Motor neuron (in vitro differentiated cells): ENCODE measurements at regions not wholly inside any gene's neighbourhood (a gene's known extent, or its start where the extent isn't known, plus 50 kb on each side); places are given as distances from the start of the nearest gene placed in this dataset.
"Not testable (repeated sequence)": the region's sequence is repeated elsewhere in the genome, so short reads cannot be mapped to it uniquely, and the experiment has no call there.

Experiments used
- ATAC-seq, 8 experiments: fragments of 200-7000 bp; cut with Tn5 transposase; replicated peaks in 6 of 8; 2 replicates each; pipeline ENCODE4 v1.8.0; 2021; ENCODE audit warnings: mild to moderate bottlenecking in 8 of 8, moderate library complexity in 8 of 8
- H3K27ac ChIP-seq, 2 donors: fragments of 250-450 bp; sonication (Bioruptor Pico); 2 replicates each; pipeline ENCODE4 v1.9.0; 2021; ENCODE audit warnings: antibody characterized with exemption in 2 of 2, mild to moderate bottlenecking in 2 of 2, moderate library complexity in 1 of 2
- H3K4me1 ChIP-seq, 2 donors: fragments of 250-450 bp; sonication (Bioruptor Pico); replicated peaks in 1 of 2; 2 replicates each; pipeline ENCODE4 v1.6.1; 2021; ENCODE audit warnings: antibody characterized with exemption in 2 of 2, mild to moderate bottlenecking in 2 of 2, moderate library complexity in 1 of 2
- H3K4me3 ChIP-seq, 5 donors: fragments of 250-450 bp; sonication (Bioruptor Pico); 2 replicates each; pipeline ENCODE4 v1.9.0; 2021; ENCODE audit warnings: antibody characterized with exemption in 5 of 5, mild to moderate bottlenecking in 5 of 5, moderate library complexity in 4 of 5
- WGBS, 10 experiments: fragments of 450-650 bp; shearing (Covaris generic); methylation state at CpG; one replicate each; pipeline ENCODE4 v1.0.0; 2022; 5-methylcytosine and 5-hydroxymethylcytosine counted together
- in situ Hi-C, 9 experiments: fragments of 400-800 bp; cut with MboI; loops; one replicate each; pipeline ENCODE4 v1.15.0; 2021; ENCODE audit warnings: low sequenced_read_pairs in 9 of 9, low pct_unique_long_range_greater_than_20kb in 2 of 9; ENCODE audit not compliant: unreplicated experiment in 9 of 9

DNA sequence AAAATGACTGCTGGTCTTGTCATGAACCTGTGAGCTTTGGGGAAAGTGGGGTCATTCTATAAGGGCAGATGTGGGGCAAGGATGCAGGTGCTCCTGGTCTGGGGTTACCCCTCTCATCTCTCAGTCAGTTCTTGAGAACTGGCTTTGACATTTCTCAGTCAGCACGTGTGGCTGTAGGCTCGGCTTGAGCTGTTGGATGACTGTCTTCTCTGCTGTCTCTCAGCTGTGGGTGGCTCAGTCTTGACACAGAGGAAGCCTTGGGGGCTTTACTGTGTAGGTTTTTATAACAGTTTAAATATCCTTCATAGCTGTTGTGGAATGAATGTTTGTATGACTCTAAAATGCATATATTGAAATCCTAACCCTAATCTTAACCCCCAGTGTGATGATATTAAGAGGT, 296.4 kb upstream of the CELF4 start:
- in situ Hi-C loops = no loop called here
- WGBS, 10 experiments = 60 to 80% (median 70%) methylated on average over 1 to 2 of the region's 2 CpGs; no CpG with 5 or more reads in 6 of the 10 experiments
- Histone ChIP-seq H3K4me3 (no peak overlapping the region), H3K4me1 (no peaks in the 10 kb centered on the region), H3K27ac (no peak overlapping the region)
- ATAC-seq = no peak

- in situ Hi-C loops = no loop called here
- no peak for ATAC-seq
- 0 to 100% (median 80%) methylated on average over 1 to 3 of the region's 3 CpGs; no CpG with 5 or more reads in 1 of the 10 experiments for WGBS, 10 experiments
These were observed 288.8 kb upstream of the CELF4 start for GRCh38 chr18:37854396-37854795.

DNA sequence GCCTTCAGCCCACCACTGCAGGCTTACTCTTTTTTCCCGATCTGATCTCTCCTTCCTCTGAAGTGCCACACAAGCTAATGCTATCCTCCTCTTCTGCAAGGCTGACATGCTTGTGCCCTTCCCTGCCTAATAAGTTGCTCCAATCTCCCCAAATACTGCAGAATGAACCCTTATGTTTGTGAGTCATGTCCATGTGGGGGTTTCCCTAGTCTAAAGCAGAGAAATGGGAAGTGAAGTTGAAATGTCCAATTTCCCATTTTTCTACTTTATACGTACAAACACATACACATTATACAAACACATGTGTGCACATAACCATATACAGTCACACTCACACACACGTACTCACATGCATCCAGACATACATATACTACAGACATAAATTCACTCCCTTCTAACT, 288.1 kb upstream of the CELF4 start:
- in situ Hi-C loops = no loop called here
- peak in 2 of 8 experiments; percentile 15 to 69 for ATAC-seq
- Histone ChIP-seq H3K4me3 (no peak overlapping the region), H3K4me1 (no peaks in the 10 kb centered on the region), H3K27ac (no peak overlapping the region)
- 0 to 100% (median 58%) methylated on average over 1 to 3 of the region's 3 CpGs for WGBS, 10 experiments

More at GRCh38 chr18:37854396-37854795, 288.8 kb upstream of the CELF4 start:
- H3K27ac ChIP-seq = no peak overlapping the region
- H3K4me1 ChIP-seq = no peaks in the 10 kb centered on the region
- H3K4me3 ChIP-seq = no peak overlapping the region

DNA sequence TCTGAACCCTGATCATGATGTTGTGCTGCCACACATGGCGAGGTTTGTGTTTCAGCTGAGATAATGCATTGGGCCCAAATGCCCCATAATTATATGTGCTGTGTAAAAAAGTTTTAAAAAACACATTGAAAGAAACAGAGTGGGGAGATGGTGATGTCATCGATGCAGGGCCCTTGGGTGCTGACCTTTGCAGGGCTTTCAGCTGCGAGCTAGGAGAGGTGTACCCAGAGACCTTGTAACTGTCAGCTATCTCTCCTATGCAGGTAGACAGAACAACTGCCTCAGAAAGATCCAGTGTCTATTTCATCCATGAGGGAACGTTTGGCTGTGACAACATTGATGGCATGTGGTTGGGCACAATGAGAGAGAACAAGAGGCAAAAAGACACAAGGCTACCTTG, 286.9 kb upstream of the CELF4 start:
- Histone ChIP-seq H3K27ac (no peak overlapping the region), H3K4me3 (no peak overlapping the region), H3K4me1 (no peaks in the 10 kb centered on the region)
- 0 to 100% (median 83%) methylated on average over 1 to 4 of the region's 4 CpGs; no CpG with 5 or more reads in 3 of the 10 experiments for WGBS, 10 experiments
- no peak for ATAC-seq
- in situ Hi-C loops = no loop called here

- 0 to 100% (median 90%) methylated on average over 1 to 3 of the region's 3 CpGs; no CpG with 5 or more reads in 3 of the 10 experiments for WGBS, 10 experiments
- in situ Hi-C loops = no loop called here
- Histone ChIP-seq H3K27ac (no peak overlapping the region), H3K4me3 (no peak overlapping the region), H3K4me1 (peaks cover 6 to 7% of the 10 kb centered on the region in 2 donors)
- ATAC-seq = no peak
These were observed 281.9 kb upstream of the CELF4 start for GRCh38 chr18:37847544-37847943.

- 0 to 100% (median 47%) methylated on average over 1 to 3 of the region's 3 CpGs; no CpG with 5 or more reads in 3 of the 10 experiments for WGBS, 10 experiments
- Histone ChIP-seq H3K4me3 (no peak overlapping the region), H3K27ac (no peak overlapping the region), H3K4me1 (peaks cover 6 to 7% of the 10 kb centered on the region in 2 donors)
- in situ Hi-C loops = no loop called here
- ATAC-seq = no peak
These were observed 281.4 kb upstream of the CELF4 start for GRCh38 chr18:37846996-37847395.

- in situ Hi-C loops = no loop called here
- WGBS, 10 experiments = 0 to 90% (median 24%) methylated on average over 1 to 2 of the region's 2 CpGs; no CpG with 5 or more reads in 2 of the 10 experiments
- no peak overlapping the region for H3K4me3 ChIP-seq
- ATAC-seq = no peak
- peaks cover 6 to 7% of the 10 kb centered on the region in 2 donors for H3K4me1 ChIP-seq
- no peak overlapping the region for H3K27ac ChIP-seq
These were observed 279.9 kb upstream of the CELF4 start for GRCh38 chr18:37845498-37845897.

GRCh38 chr18:37844209-37844970, 278.8 kb upstream of the CELF4 start:
- ATAC-seq = peak in 3 of 8 experiments; percentile 22 to 45 (median 31)
- Histone ChIP-seq H3K4me1 (peaks cover 6 to 7% of the 10 kb centered on the region in 2 donors), H3K27ac (no peak overlapping the region), H3K4me3 (no peak overlapping the region)
- 0 to 61% (median 47%) methylated on average over 1 to 8 of the region's 10 CpGs for WGBS, 10 experiments
- in situ Hi-C loops = no loop called here

DNA sequence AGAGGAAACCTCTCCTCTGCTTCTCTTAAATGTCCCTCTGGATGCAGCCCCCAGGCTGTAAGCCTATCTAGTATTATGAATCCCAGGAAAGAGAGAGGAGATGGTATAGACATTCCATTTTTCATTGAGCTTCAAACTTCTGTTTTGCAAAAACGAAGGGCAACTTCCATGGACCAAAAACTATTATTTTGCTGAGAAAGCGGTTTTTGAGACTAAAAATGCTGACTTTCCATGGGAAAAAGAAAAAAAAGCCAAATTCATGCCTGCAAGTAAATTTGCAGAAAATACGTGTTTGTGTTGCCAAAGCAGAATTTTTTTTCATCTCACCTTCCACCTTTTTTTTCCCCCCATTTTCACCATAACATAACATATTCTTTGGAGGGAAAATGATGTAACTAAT, 272.5 kb upstream of the CELF4 start:
- H3K27ac ChIP-seq = no peak overlapping the region
- H3K4me1 ChIP-seq = no peaks in the 10 kb centered on the region
- 27 to 88% (median 83%) methylated on average over 1 to 3 of the region's 3 CpGs; no CpG with 5 or more reads in 1 of the 10 experiments for WGBS, 10 experiments
- no peak overlapping the region for H3K4me3 ChIP-seq
- no peak for ATAC-seq
- in situ Hi-C loops = no loop called here

DNA sequence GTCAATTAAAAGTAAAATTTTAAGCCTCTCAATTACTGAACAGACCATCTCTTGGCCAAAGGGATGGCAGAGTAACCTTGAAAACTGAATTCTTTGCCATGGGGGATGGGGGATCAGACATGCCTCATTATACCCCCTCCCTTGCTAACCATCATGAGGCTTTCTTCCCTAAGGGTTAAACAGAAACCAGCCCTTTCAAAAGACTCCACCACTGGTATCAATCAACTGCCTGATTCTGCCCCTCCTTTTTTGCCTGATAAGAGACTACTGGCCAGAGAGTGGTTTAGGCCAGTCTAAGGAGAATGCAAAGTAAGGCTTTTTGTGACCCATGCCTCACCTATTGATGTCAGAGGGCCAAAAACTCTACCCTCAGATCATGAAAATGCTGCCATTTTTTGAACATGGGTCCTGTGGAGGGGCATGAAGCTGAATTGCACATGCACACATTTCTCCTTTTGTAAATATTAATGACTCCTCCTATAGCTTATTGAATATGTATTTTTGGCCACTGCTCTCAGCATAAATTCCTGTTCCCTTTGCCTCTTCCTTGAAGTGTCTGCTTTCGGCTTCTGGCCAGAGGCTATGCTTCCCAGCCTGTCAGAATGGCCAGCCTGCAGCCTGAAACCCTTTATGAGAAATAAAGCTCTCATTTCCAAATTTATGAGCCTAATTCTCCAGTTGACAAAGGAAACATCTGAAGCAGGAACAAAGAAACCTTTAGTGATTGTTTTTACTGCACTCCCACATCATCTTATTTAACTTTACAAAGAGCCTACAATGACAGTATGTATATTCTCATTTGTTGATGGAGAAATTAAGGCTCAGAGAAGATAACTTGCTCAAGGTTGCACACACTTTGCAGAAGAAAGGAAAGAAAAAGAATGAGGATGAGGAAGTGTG, 270.7 kb upstream of the CELF4 start:
- WGBS, 10 experiments = 0 to 70% (median 15%) methylated on average over 1 of the region's 1 CpG; no CpG with 5 or more reads in 4 of the 10 experiments
- peak in 3 of 8 experiments; percentile 50 to 91 (median 70) for ATAC-seq
- Histone ChIP-seq H3K4me1 (no peaks in the 10 kb centered on the region), H3K27ac (no peak overlapping the region), H3K4me3 (no peak overlapping the region)
- in situ Hi-C loops = no loop called here

GRCh38 chr18:37832010-37832695, 266.6 kb upstream of the CELF4 start:
- 20 to 100% (median 78%) methylated on average over 3 to 8 of the region's 15 CpGs; no CpG with 5 or more reads in 6 of the 10 experiments for WGBS, 10 experiments
- H3K27ac ChIP-seq, H3K4me1 ChIP-seq, ATAC-seq, H3K4me3 ChIP-seq, in situ Hi-C loops: not testable (repeated sequence)

- in situ Hi-C loops = no loop called here
- no peaks in the 10 kb centered on the region for H3K4me1 ChIP-seq
- H3K4me3 ChIP-seq = no peak overlapping the region
- 0 to 90% (median 67%) methylated on average over 1 to 3 of the region's 3 CpGs for WGBS, 10 experiments
- no peak overlapping the region for H3K27ac ChIP-seq
- ATAC-seq = no peak
These were observed 247.4 kb upstream of the CELF4 start for GRCh38 chr18:37812961-37813360.
